Kidney capillary endothelial cell (primary cell): ENCODE measurements at regions not wholly inside any gene's neighbourhood (a gene's known extent, or its start where the extent isn't known, plus 50 kb on each side); places are given as distances from the start of the nearest gene placed in this dataset.
"Not testable (repeated sequence)": the region's sequence is repeated elsewhere in the genome, so short reads cannot be mapped to it uniquely, and the experiment has no call there.

Source experiments
- DNase-seq: peaks from one replicate; pipeline ENCODE4 v3.0.0-alpha.2; 2018; ENCODE audit warnings: low spot score

GRCh38 chr5:130955041-130955440, 210.0 kb downstream of the HINT1 start:
- DNase-seq = no peak

GRCh38 chr5:130954336-130954735, 210.7 kb downstream of the HINT1 start:
- no peak for DNase-seq

DNA sequence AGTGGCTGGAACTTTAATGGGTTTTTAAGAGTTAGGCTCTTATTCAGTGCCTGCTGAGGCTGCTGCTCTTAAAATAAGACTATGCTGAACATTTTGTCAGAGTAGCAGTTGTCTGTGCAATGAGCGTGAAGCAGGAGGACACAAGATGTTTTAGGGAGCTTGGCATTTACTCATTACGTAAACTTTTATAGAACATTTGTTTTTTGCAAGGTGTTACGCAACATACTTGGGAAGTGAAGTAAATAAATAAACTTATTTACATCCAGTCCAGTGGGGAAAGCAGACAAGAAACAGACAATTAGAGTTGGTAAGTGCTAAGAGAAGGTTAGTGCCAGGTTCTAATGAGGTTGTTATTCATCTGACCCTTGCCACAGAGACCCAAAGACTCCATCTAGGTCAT, 226.0 kb downstream of the HINT1 start:
- no peak for DNase-seq

GRCh38 chr5:130937046-130937445, 228.0 kb downstream of the HINT1 start:
- DNase-seq = no peak

DNA sequence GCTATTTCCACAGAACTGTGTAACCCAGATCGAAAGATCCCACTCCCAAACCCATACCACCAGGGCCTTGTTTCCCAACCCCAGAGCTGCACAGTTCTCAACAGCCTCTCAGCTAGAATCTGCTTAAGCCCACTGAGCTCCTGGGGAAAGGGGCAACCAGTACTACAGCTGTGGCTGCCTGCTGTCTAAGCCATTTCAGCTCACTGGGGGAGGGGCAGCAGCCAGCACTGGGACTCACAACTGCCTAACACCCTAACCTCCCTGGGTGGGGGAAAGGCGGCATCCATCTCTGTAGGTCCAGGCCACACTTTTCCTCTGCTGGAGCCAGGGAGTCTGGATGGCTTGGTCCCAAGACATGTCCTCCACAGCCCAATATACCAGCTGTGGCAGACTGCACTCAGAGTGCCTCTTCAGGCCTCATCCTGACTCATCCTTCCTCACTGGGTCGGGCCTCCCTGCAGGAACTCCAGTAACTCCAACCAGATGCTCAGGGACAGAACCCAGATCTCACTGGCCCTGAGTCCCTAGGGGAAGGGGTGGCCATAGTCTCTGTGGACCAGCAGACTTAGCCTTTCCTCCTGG, 241.4 kb downstream of the HINT1 start:
- DNase-seq = no peak

- no peak for DNase-seq
Observed at GRCh38 chr5:130912088-130912487, 253.0 kb downstream of the HINT1 start.

- DNase-seq = no peak
Observed at GRCh38 chr5:130908186-130908585, 256.9 kb downstream of the HINT1 start.

- DNase-seq = not testable (repeated sequence)
Observed at GRCh38 chr5:130897537-130898195, 267.4 kb downstream of the HINT1 start.

- not testable (repeated sequence) for DNase-seq
Observed at GRCh38 chr5:130897181-130897536, 267.9 kb downstream of the HINT1 start.

DNA sequence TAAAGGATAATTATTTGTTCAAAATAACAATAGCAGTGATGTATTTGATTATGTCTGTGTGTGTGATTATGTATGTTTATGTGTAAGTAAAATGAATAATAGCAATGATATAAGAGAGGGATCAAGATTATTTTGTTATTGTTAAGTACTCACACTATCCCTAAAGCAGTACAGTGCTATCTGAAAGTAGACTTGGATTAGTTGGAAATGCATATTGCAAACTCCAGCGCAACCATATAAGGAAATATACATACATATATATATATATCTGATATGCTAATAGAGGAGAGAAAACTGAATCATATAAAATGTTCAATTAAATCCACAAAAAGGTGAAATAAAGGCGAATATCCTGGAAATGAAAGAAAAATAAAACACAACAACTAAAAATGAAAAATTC, 268.4 kb downstream of the HINT1 start:
- DNase-seq = no peak

DNA sequence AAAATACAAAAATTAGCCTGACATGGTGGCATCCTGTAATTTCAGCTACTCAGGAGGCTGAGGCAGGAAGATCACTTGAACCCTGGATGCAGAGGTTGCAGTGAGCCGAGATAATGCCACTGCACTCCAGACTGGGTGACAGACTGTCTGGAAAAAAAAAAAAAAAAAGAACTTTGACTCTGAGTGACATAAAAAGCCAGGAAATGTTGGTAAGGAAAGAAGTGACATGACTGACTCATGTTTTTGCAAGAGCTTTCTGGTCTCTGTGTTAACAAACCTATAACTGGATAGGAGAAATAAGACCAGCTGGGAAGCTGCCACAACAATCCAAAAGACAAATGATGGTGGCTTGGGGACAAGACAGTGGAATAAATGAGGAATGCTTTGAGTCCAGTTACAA, 272.1 kb downstream of the HINT1 start:
- no peak for DNase-seq

GRCh38 chr5:130890610-130891009, 274.4 kb downstream of the HINT1 start:
- no peak for DNase-seq

DNA sequence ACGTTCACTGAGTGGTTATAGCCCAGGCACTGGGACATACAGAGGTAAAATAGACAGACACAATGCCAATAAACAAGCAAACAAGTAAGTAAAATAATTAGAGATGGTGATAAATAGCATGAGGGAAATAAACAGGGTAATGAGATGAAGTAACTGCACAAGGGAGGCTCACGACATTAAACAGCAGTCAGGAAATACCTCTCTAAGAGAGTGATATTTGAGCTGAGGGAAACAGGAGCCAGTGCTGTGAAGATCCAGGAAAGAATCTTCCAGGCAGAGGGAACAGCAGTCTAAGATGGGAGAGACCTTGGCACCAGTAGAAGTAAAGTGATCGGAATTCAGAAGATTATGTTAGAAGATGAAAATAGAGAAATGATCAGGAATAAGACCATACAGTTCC, 279.4 kb downstream of the HINT1 start:
- DNase-seq = no peak

GRCh38 chr5:130885027-130885426, 280.0 kb downstream of the HINT1 start:
- no peak for DNase-seq

- DNase-seq = no peak
Observed at GRCh38 chr5:130884023-130884422, 281.0 kb downstream of the HINT1 start.

GRCh38 chr5:130875656-130876055, 289.4 kb downstream of the HINT1 start:
- no peak for DNase-seq

GRCh38 chr5:130874861-130875417, 290.1 kb downstream of the HINT1 start:
- DNase-seq = no peak

DNA sequence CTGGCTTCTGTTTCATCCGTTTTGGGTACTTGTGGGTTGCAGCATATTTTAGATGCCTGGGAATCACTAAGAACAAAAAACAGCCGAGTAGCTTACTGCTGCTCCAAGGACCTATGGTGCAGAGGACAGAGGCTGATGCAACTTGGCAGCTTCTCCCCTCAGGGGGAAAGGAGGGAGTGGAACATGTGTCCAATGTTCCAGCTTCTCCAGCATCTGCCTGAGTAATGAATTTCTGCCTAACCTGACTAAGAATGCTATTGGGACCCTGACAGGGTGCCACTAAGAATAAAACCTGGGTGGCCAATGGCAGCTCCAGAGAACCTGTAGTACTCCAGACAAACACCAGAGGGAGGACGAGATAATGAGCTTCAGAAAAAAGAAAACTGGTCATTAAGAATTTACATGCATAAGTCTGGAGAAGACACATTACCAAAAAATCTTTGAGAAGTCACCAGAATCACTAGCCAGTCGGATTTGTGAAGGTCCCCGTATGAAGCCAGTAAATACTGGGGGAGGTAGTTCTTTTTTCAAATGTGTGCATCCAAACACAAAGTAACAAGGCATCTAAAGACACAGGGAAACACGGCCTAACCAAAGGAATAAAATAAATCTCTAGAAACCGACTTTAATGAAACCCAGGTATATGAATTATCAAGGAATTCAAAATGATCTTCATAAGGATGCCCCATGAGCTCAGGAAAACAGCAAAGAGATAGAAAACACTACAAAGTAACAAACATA, 293.5 kb downstream of the HINT1 start:
- peak; percentile 20 for DNase-seq

DNA sequence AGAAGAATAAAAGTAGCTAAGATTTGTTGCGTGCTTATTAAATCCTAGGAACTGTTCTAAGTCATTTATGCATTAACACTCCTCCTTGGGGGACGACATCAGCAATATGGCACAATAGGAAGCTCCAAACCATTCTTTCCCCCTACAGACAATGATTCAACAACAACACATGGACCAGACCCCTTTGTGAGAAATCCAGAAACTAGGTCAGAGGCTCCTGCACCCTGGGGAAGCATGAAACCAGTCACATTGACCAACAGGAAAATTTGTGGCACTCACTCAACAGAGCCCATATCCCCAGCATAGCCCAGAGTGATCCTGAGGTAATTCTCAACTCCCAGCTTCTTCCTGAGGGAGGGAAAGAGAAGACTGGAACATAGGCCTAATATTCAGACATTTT, 294.4 kb downstream of the HINT1 start:
- no peak for DNase-seq

DNA sequence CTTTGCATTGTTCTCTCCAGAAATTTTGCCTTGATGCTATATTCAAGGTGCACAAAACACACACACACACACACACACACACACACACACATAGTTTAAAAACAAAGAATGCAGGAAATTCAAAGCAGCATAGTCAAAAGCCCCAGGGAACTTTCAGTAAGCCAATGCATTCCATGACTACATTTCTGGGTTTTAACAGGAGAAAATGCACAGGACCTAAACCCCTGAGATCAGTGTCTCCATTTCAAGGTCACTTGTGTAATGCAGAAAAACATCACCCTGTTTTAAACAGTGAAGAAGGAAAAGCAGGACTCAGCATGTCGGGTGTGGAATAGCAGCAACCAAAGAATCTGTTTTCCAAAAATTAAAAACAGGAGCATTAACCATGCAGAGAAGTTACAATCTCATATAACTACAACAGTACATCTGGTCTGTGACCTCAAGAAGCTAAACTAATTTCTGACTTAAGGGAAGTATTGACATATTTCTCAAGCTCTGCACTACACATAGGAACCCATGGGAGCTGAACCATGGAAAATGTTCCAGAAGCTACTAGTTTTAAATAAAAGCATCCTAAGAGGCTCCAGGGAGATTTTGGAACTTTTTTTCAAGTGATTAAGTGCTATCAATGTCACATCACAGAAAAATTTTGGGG, 296.7 kb downstream of the HINT1 start:
- DNase-seq = no peak

DNA sequence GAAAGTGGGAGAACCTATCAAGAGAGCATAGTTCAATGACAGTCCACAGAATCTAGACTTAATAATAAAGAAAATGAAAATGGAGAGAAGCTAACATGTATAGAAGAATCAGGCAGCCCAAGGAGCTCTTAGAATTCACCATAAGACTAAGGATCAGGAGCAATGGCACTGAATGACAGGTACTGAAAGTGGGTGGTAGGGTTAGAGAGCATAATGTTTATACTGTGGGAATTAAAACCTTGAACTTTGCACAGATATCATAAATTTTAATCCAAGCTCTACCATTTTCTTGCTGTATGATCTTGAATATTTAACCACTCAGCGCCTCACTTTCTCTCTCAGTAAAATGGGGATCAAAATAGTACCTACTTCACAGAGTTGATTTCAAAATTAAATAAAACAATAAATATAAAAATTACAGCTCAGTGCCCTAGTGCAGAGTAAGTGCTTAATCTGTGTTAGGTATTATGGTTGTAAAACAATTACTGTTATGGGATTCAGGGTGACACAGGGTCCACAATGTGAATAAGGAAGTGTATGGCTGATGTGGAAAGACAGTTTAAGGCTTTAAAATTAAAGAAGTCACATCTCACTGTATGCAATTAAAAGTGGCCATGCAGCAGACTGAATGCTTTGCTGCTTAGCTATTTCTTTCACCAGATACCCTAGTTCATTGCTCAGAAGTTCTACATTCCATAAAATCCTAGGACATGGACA, 319.8 kb downstream of the HINT1 start:
- no peak for DNase-seq
